GM12892 (cell line): ENCODE measurements at regions not wholly inside any gene's neighbourhood (a gene's known extent, or its start where the extent isn't known, plus 50 kb on each side); places are given as distances from the start of the nearest gene placed in this dataset.

Experiments used
- POLR2A ChIP-seq: IDR thresholded peaks from 2 replicates; pipeline ENCODE4 v1.6.1; 2011; ENCODE audit warnings: low read depth, low read length, control low read depth
- TAF1 ChIP-seq: IDR thresholded peaks from 2 replicates; pipeline ENCODE4 v1.6.1; 2011; ENCODE audit warnings: low read depth, mild to moderate bottlenecking, control low read depth, low read length, borderline replicate concordance

GRCh38 chrX:43005561-43005960, 227.6 kb upstream of the PPP1R2C start:
- TF ChIP-seq TAF1 (no peak), POLR2A (no peak)
